ENCODE measurements at regions not wholly inside any gene's neighbourhood (a gene's known extent, or its start where the extent isn't known, plus 50 kb on each side); places are given as distances from the start of the nearest gene placed in this dataset.

GRCh38 chr15:69626095-69627066, 173.8 kb downstream of the RPLP1 start:
- ChIA-PET POLR2A (interaction anchor here (0.7 kb wide), 1 partner anchor 151 kb away, joined by 3 read pairs; no protein-coding TSS in a partner anchor), CTCF (no interaction called here)
- intact Hi-C loops (cut with micrococcal nuclease) = no loop called here
- Mint-ChIP-seq H3K27me3 (ENCODE audit: insufficient read depth, unreplicated experiment) (peaks cover 15% of the 10 kb centered on the region), H3K4me3 (ENCODE audit: unreplicated experiment) (no peak overlapping the region), H3K4me1 (ENCODE audit: insufficient read depth, unreplicated experiment) (peaks cover 17% of the 10 kb centered on the region), H3K27ac (ENCODE audit: low read depth, unreplicated experiment) (no peak overlapping the region), H3K9me3 (ENCODE audit: unreplicated experiment) (no peaks in the 10 kb centered on the region), H3K36me3 (ENCODE audit: insufficient read depth, unreplicated experiment) (no peaks in the 10 kb centered on the region)
- TF ChIP-seq CTCF (IDR thresholded peaks at IDR 0.05; ENCODE audit: unreplicated experiment) = no peak
- no peak for DNase-seq (ENCODE audit: unreplicated experiment)
- no TSS peak for BruUV-seq (replicated peaks)

- intact Hi-C loops (cut with micrococcal nuclease) = no loop called here
- peaks cover 17% of the 10 kb centered on the region for H3K4me1 Mint-ChIP-seq (ENCODE audit: insufficient read depth, unreplicated experiment)
- POLR2A ChIA-PET = no interaction called here
- no TSS peak for BruUV-seq (replicated peaks)
- H3K27me3 Mint-ChIP-seq (ENCODE audit: insufficient read depth, unreplicated experiment) = peaks cover 28% of the 10 kb centered on the region
- no peak for TF ChIP-seq CTCF (IDR thresholded peaks at IDR 0.05; ENCODE audit: unreplicated experiment)
- CTCF ChIA-PET = interaction anchor here (0.6 kb wide), 1 partner anchor 417 kb away, joined by 3 read pairs; no protein-coding TSS in a partner anchor
- DNase-seq (ENCODE audit: unreplicated experiment) = no peak
- H3K27ac Mint-ChIP-seq (ENCODE audit: low read depth, unreplicated experiment) = no peak overlapping the region
- no peaks in the 10 kb centered on the region for H3K36me3 Mint-ChIP-seq (ENCODE audit: insufficient read depth, unreplicated experiment)
- no peak overlapping the region for H3K4me3 Mint-ChIP-seq (ENCODE audit: unreplicated experiment)
- no peaks in the 10 kb centered on the region for H3K9me3 Mint-ChIP-seq (ENCODE audit: unreplicated experiment)
Measured at GRCh38 chr15:69627548-69628158, 175.0 kb downstream of the RPLP1 start.

- ChIA-PET POLR2A (interaction anchor here (1.2 kb wide), 1 partner anchor 30 kb away, joined by 3 read pairs; no protein-coding TSS in a partner anchor), CTCF (interaction anchor here (0.5 to 0.6 kb wide), 3 partner anchors 25 to 436 kb away, joined by 3 read pairs; no protein-coding TSS in a partner anchor)
- intact Hi-C loops (cut with micrococcal nuclease) = no loop called here
- H3K36me3 Mint-ChIP-seq (ENCODE audit: insufficient read depth, unreplicated experiment) = no peaks in the 10 kb centered on the region
- TF ChIP-seq CTCF (IDR thresholded peaks at IDR 0.05; ENCODE audit: unreplicated experiment) = no peak
- H3K27ac Mint-ChIP-seq (ENCODE audit: low read depth, unreplicated experiment) = no peak overlapping the region
- no TSS peak for BruUV-seq (replicated peaks)
- H3K4me3 Mint-ChIP-seq (ENCODE audit: unreplicated experiment) = no peak overlapping the region
- H3K9me3 Mint-ChIP-seq (ENCODE audit: unreplicated experiment) = no peaks in the 10 kb centered on the region
- H3K27me3 Mint-ChIP-seq (ENCODE audit: insufficient read depth, unreplicated experiment) = peaks cover 36% of the 10 kb centered on the region
- DNase-seq (ENCODE audit: unreplicated experiment) = no peak
- peaks cover 15% of the 10 kb centered on the region for H3K4me1 Mint-ChIP-seq (ENCODE audit: insufficient read depth, unreplicated experiment)
Measured at GRCh38 chr15:69628256-69629093, 175.9 kb downstream of the RPLP1 start.
